ENCODE measurements at regions not wholly inside any gene's neighbourhood (a gene's known extent, or its start where the extent isn't known, plus 50 kb on each side); places are given as distances from the start of the nearest gene placed in this dataset.
"Not testable (repeated sequence)": the region's sequence is repeated elsewhere in the genome, so short reads cannot be mapped to it uniquely, and the experiment has no call there.

GRCh38 chr10:130261306-130261705 lies 125.1 kb downstream of the GLRX3 start:
- no peak for DNase-seq (ENCODE audit: low read depth in 1 of 2, low spot score in 1 of 2)

- DNase-seq (ENCODE audit: low read depth in 1 of 2, low spot score in 1 of 2): no peak
Measured at GRCh38 chr10:130261766-130262165, 125.6 kb downstream of the GLRX3 start.

DNA sequence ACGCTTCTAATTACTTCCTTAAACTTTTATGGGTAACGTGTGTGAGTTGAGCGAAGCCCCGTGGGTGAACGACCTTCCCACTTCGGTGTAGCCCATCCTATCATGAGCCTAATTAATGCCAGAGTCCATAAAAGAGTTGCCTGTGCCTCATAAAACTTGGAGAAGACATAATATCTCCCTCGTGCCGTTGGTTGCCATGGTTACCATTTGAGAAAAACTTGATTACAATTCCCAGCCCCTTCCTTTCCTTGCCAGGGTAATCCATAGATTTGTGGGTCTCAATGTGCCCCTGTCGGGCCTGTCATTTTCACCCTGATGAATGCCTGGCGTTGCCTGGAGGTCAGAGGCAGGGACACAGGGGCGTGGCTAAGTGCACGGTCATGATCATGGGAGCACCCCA lies 127.1 kb downstream of the GLRX3 start:
- no peak for DNase-seq (ENCODE audit: low read depth in 1 of 2, low spot score in 1 of 2)

- no peak for DNase-seq (ENCODE audit: low read depth in 1 of 2, low spot score in 1 of 2)
Measured at GRCh38 chr10:130265542-130265941, 129.4 kb downstream of the GLRX3 start.

- no peak for DNase-seq (ENCODE audit: low read depth in 1 of 2, low spot score in 1 of 2)
Measured at GRCh38 chr10:130282492-130283218, 146.5 kb downstream of the GLRX3 start.

GRCh38 chr10:130283219-130283545 lies 147.0 kb downstream of the GLRX3 start:
- no peak for DNase-seq (ENCODE audit: low read depth in 1 of 2, low spot score in 1 of 2)

GRCh38 chr10:130295761-130296160 lies 159.6 kb downstream of the GLRX3 start:
- DNase-seq (ENCODE audit: low read depth in 1 of 2, low spot score in 1 of 2): not testable (repeated sequence)

DNA sequence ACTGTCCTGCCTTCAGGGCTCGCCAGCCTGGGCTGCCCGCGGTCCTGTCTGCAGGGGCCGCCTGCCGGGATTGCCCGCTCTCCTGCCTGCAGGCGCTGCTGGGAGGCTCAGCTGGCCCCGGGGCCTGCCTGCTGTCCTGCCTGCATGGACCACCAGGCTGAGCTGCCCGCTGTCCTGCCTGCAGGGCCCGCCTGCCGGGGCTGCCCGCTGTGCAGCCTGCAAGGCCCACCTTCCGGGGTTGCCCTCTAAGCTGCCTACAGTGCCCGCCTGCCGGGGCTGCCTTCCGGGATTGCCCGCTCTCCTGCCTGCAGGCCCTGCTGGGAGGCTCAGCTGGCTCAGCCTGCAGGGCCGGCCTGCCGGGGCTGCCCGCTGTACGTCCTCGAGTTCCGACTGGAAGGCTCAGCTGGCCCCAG lies 164.4 kb downstream of the GLRX3 start:
- no peak for DNase-seq (ENCODE audit: low read depth in 1 of 2, low spot score in 1 of 2)

DNA sequence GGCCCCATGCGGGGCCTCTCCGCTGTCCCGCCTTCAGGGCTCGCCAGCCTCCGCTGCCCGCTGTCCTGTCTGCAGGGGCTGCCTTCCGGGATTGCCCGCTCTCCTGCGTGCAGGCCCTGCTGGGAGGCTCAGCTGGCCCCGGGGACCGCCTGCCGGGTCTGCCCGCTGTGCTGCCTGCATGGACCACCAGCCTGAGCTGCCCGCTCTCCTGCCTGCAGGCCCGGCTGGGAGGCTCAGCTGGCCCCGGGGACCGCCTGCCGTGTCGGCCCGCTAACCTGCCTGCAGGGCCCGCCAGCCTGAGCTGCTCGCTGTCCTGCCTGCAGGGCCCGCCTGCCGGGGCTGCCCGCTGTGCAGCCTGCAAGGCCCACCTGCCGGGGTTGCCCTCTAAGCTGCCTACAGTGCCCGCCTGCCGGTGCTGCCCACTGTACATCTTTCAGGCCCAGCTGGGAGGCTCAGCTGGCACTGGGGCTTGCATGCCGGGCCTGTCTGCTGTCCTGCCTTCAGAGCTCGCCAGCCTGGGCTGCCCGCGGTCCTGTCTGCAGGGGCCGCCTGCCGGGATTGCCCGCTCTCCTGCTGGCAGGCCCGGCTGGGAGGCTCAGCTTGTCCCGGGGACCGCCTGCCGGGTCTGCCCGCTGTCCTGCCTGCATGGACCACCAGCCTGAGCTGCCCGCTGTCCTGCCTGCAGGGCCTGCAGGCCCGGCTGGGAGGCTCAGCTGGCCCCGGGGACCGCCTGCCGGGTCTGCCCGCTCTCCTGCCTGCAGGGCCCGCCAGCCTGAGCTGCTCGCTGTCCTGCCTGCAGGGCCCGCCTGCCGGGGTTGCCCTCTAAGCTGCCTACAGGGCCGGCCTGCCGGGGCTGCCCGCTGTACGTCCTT lies 165.1 kb downstream of the GLRX3 start:
- DNase-seq (ENCODE audit: low read depth in 1 of 2, low spot score in 1 of 2): peak; percentile 16 to 19

DNA sequence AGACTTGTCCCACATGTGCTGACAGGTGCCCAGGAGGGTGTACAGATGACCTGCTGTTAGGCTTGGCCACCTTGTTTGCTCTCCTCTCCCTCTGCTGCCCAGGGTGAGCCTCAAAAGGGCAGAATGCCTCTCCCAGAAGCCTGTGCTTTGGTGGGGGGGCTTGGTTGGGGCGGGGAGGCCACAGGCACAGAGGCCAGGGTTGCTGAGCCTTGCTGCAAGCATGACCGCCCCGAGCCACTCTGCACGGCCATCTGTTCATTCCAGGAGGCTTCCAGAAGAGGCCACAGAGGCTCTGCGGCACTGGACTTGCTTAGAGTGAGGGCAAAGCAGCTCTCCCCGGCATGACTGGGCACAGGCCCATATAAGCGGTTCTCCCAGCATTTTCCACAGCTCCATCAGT lies 190.8 kb downstream of the GLRX3 start:
- no peak for DNase-seq (ENCODE audit: low read depth in 1 of 2, low spot score in 1 of 2)

- no peak for DNase-seq (ENCODE audit: low read depth in 1 of 2, low spot score in 1 of 2)
Measured at GRCh38 chr10:130329792-130330191, 193.6 kb downstream of the GLRX3 start.

- DNase-seq (ENCODE audit: low read depth in 1 of 2, low spot score in 1 of 2): no peak
Measured at GRCh38 chr10:130333185-130333584, 197.0 kb downstream of the GLRX3 start.

GRCh38 chr10:130335336-130335735 lies 199.1 kb downstream of the GLRX3 start:
- no peak for DNase-seq (ENCODE audit: low read depth in 1 of 2, low spot score in 1 of 2)

DNA sequence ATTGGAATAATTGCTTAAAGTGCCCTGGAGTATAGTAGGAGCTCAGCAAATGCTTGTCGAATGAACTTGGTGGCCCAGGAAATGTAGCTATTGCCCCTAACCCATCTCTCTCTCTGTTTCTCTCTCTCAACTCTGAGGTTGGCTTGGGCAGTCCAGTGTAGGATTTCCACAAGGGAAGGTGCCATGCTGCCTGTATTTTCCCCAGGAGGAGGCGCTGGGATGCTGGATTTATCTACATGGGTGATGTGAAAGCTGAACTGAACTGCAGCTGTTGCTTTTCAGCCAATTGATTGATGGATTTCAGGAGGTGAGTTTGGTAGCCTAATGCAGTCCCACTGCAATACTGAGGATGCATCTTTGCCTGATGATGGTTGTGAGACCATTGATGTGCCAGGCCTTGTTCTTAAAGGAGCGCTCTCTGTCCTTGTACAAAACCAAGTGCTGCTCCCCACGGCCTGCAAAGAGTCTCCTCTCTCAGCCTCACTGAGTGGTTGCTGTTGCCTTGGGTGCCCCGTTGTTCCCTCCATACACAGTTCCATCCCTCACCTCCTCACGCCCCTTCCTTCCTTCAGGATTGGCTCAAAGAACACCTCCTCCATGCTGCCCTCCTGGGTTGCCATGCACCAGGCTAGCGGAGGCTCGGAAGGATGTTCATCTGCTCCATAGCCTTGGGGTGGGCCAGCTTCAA lies 200.6 kb downstream of the GLRX3 start:
- DNase-seq (ENCODE audit: low read depth in 1 of 2, low spot score in 1 of 2): no peak

DNA sequence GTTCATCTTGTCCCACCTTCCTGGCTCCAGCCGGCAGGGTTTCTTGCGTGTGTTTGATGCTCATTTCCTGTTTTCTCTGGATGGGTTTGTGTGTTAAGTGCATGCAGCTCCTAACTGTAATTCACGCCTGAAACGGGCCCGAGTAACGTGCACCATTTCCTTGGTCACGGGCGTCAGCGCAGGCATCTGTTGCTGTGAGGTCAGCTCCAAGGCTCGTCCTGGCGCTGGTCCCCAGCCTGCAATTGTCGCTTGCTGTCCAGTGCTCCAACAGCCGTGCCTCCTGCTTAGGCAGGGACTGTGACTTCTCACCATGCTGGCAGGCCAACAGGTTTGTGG lies 201.1 kb downstream of the GLRX3 start:
- DNase-seq (ENCODE audit: low read depth in 1 of 2, low spot score in 1 of 2): no peak

GRCh38 chr10:130337696-130338635 lies 201.8 kb downstream of the GLRX3 start:
- DNase-seq (ENCODE audit: low read depth in 1 of 2, low spot score in 1 of 2): no peak

DNA sequence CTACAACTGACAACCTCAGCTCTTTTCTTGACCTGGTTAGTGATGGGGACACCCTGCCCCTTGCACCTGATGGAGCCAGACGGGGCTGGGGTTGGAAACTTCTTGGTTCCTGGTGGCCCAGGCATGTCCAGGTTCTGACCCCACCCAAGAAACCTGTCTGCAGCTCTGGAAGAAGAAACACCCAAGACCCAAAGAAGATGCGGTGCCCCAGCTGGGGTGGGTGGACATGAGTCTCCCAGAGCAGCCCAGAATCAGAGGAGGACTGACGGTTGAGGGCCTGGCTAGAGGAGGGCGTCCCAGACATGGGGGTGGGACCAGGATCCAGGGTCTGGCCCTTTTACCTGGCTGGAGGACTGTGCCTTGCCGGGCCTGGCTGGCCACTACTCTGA lies 202.4 kb downstream of the GLRX3 start:
- DNase-seq (ENCODE audit: low read depth in 1 of 2, low spot score in 1 of 2): no peak

GRCh38 chr10:130339091-130339490 lies 202.9 kb downstream of the GLRX3 start:
- DNase-seq (ENCODE audit: low read depth in 1 of 2, low spot score in 1 of 2): no peak

GRCh38 chr10:130339911-130340310 lies 203.7 kb downstream of the GLRX3 start:
- DNase-seq (ENCODE audit: low read depth in 1 of 2, low spot score in 1 of 2): no peak

DNA sequence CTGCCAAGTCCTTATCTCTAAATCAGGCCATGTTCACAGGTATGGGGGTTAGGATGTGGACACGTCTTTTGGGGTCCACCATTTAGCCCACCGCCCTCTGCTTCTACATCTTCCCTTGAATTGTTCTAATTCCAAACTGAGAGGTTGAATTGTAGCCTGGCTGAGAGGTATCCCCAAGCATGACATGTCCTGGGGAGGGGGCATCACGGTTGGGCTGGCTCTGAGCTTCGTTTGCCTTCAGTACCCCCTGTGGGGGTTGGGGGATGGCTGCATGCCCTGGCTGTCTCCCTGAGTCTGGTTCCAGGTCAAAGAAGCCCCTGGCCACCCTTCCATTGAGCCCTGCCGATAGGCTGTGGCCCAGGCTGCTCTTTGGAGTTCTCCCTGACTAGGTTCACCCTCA lies 204.6 kb downstream of the GLRX3 start:
- DNase-seq (ENCODE audit: low read depth in 1 of 2, low spot score in 1 of 2): no peak

- DNase-seq (ENCODE audit: low read depth in 1 of 2, low spot score in 1 of 2): no peak
Measured at GRCh38 chr10:130341356-130341755, 205.2 kb downstream of the GLRX3 start.
